Fibroblast of skin of abdomen (primary cell): ENCODE measurements at regions not wholly inside any gene's neighbourhood (a gene's known extent, or its start where the extent isn't known, plus 50 kb on each side); places are given as distances from the start of the nearest gene placed in this dataset.
"Not testable (repeated sequence)": the region's sequence is repeated elsewhere in the genome, so short reads cannot be mapped to it uniquely, and the experiment has no call there.

ENCODE experiments used
- DNase-seq: peaks from one replicate; pipeline ENCODE4 v3.0.0-alpha.2; 2013

DNA sequence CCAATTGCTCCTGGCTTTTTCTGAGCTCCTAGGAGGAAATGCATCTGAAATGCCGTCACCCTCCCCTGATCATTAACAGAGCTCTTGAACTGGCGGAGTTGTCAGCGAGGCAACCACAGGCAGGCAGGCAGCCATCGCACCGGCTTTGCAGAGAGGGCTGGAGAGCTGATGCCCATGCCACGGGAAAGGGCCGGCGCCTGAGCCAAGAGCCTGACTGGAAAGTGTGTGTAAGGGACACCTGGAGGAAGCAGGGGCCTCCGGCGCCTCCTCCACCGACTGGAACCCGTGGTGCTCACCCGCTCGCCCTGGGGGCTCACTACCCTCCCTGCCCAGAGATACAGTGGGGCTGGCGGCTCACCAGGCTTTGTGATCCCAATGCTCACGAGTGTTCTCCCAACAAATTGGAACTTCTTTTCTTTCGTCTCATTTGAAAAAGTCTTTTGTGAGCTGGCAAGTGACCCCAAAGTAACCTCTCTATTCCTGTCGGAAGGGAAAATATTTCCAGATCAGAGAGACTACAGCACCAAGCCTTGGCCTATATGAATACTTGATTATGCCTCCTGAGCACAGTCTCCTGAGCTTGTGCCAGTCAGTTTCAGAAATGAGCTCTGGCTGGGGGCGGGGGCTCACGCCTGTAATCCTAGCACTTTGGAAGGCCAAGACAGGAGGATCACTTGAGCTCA, 97.7 kb upstream of the SLC25A33 start:
- DNase-seq: peak; percentile 74

DNA sequence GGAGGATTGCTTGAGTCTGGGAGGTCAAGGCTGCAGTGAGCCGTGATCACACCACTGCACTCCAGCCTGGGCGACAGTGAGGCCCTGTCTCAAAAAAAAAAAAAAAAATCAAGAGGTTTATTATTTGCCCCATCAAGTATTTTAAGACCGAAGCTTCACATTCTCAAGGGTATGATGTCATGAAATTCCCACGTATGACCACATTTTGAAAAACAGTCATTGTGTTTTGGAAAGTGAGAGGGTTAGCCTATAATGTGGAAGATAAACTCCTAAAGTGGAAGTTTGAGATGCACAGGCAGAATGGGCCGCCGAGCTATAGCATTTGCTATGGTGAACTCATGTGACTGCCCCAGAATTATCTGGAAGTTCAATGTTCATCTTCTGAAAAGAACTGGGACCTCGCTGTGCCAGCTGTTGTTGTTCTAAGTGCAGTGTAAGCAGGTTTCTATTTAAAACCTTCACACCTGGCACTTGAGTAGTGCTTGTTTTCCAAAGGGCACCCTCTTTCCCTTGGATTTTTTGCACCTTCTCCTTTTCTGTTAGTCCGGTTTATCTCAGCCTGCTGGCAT, 96.9 kb upstream of the SLC25A33 start:
- peak; percentile 53 for DNase-seq

DNA sequence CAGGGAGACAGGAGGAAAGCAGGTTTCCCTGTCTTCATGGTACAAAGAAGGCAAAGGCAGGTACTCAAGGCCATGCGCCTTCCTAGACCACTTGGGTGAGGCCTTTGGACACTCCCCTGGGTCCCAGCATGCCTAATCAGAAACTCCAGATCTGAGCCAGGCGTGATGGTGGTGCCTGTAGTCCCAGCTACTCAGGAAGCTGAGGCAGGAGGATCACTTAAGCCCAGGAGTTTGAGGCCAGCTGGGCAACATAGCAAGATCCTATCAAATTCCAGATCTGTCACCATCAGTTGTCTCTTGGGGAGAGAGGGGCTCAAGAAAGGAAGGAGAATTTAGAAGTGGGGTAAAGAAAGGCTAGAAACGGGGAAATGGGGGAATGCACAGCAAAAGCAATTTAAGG, 96.3 kb upstream of the SLC25A33 start:
- DNase-seq: no peak

DNA sequence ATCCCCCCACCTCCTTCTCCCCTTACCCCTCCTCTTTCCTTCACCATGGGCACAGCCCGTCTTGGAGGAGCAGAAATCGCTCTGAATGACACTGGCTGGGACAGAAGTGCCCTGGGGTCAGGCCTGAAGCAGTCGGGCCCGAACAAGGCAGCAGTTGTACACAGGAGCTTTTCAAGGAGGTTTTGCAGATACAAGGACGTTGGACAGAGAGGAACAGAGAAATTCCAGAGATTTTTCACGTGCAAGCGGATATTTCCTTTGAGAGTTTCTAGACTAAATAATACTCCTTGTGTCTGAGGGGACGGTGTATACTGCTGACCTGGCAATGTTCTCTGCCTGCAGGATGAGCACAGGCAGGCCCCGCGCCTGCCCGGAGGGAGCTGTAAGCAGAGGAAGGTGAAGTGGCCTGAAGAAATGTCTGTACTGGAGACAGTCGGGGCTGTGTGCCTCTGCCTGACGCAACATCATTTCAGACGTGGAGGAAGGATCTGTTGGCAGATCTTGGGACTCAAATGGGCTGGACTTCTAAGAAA, 95.3 kb upstream of the SLC25A33 start:
- peak; percentile 73 for DNase-seq

DNA sequence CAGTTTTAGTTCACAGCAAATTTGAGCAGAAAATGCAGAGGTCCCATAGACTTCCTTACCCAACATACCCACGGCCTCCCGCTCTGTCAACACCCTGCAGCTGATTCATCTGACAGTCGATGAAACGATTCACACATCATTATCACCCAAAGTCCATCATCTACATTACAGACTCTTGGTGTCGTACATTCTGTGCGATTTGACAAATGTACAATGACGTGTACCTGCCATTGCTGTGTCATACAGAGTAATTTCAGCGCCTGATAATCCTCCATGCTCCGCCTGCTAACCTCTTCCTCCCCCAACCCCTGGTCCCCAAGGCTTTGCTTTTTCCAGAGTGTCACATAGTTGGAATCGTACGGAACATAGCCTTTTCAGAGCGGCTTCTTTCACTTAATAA, 94.7 kb upstream of the SLC25A33 start:
- DNase-seq: no peak

DNA sequence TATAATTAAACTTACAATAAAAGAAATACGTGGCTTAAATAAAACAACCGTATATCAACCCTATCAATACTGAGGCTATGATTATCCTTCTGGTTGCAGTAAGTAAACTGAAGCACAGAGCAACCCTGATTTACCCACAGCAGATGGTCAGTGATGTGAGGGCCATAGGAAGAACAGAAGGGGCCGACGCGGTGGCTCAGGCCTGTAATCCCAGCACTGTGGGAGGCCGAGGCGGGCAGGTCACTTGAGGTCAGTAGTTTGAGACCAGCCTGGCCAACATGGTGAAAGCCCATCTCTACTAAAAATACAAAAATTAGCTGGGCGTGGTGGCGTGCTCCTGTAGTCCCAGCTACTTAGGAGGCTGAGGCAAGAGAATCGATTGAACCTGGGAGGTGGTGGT, 94.2 kb upstream of the SLC25A33 start:
- DNase-seq: not testable (repeated sequence)

DNA sequence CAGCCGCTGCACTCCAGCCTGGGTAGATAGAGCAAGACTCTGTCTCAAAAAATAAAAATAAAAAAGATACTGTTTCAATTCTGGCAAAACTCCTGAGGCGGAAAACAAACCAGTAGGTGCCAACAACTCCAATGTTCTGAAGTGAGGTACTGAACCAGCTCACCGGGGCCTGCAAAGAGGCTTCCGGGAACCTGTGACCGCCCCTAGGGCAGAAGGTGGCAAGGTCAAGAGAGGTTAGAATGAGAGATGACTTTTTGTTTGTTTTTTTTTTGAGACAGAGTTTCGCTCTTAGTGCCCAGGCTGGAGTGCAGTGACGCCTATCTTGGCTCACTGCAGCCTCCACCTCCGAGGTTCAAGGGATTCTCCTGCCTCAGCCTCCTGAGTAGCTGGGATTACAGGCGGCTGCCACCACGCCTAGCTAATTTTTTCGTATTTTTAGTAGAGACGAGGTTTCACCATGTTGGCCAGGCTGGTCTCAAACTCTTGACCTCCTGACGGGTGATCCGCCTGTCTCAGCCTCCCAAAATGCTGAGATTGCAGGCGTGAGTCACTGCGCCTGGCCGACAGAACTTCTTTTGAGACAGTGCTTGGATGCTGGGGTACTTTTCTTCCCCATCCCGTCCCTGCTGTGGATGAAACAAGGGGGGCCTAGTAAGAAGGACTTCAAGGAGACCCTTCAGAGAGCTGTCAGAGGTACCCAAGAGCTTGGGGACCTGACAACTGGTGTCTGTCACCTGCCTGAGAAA, 91.9 kb upstream of the SLC25A33 start:
- no peak for DNase-seq

DNA sequence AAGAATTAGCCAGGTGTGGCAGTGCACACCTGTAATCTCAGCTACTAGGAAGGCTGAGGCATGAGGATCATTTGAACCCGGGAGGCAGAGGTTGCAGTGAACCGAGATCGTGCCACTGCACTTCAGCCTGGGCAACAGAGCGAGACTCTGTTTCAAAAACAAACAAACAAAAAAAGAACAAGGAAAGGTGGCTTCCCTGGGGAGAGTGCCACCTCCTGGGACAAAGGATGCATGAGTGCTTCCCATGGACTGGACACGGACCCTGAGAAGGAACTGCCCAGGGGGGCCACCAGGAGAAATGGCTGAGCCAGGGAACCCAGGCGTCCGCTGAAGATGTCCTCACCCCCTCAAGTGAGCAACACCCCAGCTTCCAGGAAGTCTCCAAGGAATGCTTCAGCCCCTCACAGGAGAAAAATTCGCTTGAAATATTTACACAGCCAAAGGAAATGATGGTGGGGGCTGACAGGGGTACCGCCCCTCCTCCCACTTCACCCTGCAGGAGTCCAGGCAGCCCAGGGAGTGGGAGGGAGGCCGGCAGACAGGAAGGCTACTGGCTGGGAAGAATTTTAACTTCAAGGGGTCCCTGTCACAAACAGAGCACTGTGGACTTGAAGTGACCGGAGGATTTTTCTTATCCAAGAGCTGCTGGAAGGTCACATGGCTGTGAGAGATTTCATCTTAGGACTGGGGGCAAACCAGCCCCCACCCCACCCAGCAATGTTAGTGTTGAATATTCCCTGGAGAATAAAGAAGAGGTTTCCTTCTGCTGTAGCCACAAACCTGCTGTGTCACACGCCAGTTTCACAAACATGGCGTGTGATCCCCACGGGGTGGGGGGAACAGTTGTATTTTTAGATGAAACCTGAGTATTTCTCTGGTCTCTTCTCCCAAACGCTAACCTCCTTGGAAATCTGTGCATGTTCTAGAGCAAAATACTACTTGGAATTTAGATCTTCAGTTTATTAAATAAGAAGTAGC, 90.8 kb upstream of the SLC25A33 start:
- peak; percentile 53 for DNase-seq

DNA sequence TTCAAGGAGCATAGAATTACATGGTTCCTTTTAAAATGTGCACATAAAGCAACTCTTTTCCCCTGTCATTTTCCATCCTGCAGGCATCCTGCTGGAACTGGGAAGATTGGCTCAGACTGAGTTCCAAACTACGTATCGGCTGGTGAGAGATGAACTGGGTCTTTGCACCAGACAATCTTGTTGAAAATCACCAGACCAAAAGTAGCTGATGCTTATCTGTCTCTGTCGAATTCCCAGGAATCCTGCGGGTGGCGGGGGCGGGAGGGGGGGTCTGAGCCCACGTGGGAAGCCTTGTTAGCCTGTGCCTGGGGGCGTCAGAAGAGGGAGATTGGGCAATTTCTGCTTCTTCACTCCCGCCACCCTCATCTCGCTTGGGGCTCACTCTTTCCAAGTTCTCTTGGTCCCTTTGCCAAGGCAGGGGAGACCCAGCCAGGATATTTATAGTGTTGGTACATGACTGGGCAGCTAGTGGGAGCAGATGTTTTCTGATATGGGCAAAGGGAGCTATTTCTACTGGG, 90.1 kb upstream of the SLC25A33 start:
- peak; percentile 80 for DNase-seq

DNA sequence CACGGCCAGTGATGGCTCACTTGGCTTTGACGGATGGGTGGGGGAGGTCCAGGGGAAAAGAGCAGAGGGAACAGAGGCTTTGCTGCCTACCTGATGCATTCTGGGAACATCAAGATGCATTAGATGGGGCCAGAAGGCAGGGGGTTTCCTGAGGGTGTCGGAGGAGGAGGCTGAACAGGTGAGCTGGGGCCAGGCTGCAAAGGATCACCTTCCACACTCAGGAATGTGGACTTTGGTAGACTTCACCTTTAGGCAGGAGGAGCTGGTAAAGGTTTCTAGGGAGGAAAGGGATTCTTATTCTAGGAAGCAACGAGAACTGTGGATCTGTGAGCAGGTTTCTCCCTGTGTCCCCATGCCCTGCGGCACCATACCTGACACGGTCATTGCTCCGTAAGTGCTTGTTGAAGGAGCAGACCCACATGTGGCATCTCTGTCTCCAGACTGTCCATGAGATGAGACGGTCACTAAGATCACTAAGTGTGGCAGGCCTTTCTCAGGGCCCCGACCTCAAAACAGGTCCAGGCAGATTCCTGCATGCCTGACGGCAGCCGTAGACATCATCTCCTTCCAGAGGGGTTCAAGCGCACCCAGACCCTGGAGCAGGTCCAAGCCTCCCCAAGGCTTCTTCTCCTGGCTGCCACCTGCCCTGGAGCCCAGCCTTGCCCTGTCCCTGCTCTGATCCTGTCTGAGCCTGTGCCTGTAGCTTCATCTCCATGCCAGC, 89.1 kb upstream of the SLC25A33 start:
- DNase-seq: no peak

DNA sequence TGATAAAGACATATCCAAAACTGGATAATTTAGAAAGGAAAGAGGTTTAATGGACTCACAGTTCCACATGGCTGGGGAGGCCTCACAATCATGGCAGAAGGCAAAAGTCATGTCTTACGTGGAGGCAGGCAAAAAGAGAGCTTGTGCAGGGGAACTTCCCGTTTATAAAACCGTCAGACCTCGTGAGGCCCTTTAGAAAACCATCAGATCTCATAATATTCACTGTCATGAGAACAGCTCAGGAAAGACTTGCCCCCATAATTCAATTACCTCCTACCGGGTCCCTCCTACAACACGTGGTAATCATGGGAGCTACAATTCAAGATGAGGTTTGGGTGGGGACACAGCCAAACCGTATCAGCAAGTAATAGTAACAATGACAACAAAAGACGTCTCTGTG, 88.2 kb upstream of the SLC25A33 start:
- DNase-seq: no peak

DNA sequence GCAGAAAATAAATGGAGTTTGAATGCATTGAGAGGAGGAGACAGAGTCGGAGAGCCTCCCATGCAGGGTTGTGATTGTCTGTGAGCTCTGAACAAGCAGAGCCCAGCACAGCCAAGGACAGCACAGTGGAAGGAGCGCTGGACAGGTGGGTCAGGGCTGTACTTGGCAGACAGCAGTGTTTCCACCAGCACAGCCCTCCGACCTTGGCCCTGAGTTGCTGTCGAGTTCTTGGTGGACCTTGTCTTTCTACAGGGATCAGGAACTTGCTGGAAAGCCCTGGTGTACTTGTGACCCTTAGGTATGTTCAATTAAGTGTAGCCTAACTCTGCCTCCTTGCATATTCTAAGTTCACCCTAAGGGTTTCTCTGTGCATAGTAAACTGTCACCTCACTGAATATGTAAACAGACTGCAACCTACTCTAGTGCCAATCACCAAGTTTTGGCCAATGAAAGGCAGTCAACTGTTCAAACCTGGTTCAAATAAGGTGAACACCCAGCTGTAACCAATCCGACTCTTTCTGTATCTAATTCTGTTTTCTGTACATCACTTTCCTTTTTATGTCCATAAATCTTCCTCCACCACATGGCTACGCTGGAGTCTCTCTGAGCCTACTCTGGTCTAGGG, 86.6 kb upstream of the SLC25A33 start:
- no peak for DNase-seq

DNA sequence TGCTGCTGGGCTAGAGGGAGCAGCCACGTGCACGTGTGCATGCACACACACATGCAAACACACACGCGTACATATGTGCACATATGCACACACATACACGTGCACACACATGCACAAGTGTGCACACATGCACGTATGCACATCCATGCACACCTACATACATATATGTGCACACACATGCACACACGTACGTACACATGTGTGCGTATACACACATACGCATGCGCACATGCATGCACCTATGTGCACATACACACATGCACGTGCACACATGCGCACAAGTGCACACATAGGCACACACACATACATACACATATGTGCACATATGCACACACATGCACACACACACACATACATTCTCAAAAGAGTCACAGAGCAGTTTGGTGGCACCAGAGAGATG, 85.9 kb upstream of the SLC25A33 start:
- no peak for DNase-seq

DNA sequence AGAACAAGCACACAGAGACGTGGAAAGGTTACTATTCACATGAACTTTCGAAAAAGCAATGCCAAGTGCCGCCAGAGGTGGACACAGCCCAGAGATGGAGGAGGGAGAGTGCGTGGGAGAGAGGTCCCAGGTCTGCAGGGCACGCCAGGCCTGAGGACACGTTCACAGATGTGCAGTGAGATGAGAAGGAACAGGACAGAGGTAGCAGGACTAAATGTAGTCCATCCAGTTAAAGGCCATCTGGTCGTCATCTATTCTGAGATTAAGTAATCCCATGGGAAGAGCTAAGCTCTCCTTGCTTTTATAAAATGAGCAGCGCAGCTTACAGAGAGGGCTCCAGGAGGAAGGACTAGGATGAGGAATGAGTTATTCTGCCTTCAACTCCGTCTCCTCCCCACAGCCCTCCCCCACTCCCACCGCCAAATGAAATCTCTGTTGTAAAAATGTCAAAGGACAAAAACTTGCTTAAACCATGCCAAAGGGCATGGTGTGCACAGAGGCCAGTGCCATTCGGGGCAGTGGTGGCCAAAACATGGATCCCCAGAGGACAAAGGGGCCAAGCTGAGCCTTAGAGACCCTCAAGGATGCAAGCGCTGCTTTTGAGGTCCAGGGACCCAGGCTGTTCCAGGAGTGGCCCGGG, 85.4 kb upstream of the SLC25A33 start:
- DNase-seq: no peak

DNA sequence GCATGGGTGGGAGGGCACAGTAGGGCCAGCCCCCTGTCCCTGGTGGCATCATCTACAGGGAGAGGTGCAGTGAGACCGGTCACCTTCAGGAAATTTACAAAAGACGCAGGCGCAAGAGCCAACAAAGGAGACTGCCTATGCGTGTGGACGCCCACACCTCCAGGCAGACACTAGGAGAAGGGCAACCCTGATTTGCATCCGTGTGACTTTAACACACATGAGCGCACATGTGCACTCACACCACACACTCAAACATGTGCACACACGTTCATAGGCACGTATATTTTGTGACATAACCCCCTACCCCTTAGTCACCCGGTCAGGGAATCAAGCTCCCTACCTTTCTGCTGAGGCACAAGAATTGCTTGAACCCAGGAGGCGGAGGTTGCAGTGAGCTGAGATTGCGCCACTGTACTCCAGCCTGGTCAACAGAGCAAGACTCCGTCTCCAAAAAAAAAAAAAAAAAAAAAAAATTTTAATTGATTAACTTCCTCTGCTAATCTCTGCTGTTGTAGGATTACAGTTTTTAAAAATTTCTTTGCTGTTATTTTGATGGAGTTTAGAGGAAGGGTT, 84.7 kb upstream of the SLC25A33 start:
- no peak for DNase-seq

DNA sequence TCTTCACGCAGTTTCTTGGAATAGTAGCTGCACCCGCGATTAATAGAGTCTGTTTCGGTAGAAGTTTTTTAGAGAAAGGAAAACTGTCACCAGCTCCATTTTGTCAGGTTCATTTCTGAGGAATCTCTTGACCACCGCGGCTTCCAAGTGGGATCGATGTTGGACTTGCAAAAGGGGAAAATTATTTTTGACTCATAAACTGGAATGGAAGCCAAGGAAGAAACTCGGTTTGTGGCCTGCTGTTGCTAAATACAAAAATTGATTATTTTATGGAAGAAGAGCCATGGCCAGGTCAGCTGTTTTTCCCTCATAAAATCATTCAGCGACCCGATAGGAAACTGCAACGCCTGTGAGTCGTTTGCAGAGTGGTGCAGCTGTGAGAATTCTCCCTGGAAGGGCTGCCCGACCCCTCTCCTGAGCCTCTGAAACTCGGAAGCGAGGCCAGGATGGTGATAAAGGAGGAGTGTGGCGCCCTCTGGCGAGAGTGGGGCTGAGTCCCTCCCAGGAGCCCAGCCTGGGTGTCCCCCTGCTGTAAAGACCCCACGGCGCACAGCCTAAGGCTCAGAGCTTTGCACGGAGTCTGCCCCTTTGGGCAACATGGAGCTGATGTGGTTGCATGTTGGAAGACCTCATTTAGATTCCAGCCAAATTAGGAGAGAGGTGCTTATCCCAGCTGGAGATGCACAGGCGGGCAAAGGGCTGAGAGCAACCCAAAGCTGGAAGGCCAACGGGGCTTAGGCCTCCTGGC, 83.6 kb upstream of the SLC25A33 start:
- peak; percentile 70 for DNase-seq

DNA sequence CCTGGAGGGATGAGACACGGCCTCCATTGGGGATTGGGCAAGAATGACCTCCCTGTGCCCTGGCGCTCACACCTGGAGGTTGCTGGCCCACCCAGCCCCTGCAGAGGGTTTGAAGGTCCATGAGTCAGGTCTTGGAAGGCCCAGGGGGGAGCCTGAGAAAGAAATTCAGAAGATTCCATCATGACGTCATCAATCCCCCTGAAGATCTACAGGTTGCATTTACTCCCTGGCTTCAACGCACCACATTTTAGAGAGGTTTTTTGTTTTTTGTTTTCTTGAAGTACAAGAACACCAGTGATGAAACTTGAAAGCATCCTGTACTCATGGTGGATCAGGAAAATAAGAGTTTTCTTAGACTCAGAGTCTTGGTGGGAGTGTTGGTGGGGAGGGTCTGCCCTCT, 82.4 kb upstream of the SLC25A33 start:
- no peak for DNase-seq

DNA sequence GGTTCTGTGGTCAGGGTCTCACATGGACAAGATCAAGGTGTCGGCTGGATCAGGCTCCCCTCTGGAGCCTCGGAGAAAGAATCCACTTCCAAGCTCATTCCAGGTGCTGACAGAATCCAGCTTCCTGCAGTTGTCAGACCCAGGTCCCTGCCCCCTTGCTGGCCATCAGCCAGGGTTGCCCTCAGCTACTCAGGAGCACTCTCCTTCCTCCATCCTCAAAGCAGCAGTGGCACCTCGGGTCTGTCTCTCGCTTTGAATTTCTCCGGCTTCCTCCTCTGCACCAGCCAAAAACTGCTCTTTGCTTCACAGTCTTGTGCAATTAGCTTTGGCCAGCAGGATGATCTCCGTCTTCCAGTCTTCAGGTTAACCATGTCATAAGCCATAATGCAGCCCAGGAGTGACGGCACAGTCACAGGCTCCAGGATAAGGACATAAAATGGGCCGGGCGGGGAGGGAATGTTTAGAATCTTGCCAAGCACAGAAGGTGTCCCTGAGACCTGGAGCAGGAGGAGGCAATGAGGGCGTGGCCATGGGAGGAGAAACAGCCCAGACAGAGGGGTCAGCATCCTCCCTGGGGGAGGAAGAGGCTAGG, 79.4 kb upstream of the SLC25A33 start:
- DNase-seq: no peak

DNA sequence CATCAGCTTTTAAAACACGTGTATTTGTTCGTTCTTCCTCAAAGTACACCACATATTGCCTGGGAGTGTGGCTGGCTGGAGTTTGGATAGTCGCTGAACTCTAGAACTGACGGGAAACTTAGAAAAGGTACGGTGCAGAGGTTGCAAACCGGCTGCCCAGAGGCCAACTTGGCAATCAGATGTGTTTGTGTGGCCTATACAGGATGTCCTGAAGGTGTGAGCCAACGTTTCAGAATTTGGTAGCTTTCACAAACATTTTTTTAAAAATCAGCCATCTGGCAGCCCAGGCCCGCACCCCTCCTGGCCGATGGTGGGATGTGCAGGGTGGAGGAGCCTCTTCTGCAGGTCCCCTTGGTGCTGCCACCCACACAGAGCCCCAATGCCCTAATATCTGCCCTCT, 73.6 kb upstream of the SLC25A33 start:
- DNase-seq: no peak
